GM19238 (cell line): ENCODE measurements at regions not wholly inside any gene's neighbourhood (a gene's known extent, or its start where the extent isn't known, plus 50 kb on each side); places are given as distances from the start of the nearest gene placed in this dataset.
"Not testable (repeated sequence)": the region's sequence is repeated elsewhere in the genome, so short reads cannot be mapped to it uniquely, and the experiment has no call there.

Experiments
- DNase-seq: peaks from one replicate; pipeline ENCODE4 v3.0.0; 2011; ENCODE audit warnings: low spot score; ENCODE audit not compliant: insufficient read length

GRCh38 chr1:30083800-30084464 is 639.5 kb downstream of the MATN1 start:
- no peak for DNase-seq

DNA sequence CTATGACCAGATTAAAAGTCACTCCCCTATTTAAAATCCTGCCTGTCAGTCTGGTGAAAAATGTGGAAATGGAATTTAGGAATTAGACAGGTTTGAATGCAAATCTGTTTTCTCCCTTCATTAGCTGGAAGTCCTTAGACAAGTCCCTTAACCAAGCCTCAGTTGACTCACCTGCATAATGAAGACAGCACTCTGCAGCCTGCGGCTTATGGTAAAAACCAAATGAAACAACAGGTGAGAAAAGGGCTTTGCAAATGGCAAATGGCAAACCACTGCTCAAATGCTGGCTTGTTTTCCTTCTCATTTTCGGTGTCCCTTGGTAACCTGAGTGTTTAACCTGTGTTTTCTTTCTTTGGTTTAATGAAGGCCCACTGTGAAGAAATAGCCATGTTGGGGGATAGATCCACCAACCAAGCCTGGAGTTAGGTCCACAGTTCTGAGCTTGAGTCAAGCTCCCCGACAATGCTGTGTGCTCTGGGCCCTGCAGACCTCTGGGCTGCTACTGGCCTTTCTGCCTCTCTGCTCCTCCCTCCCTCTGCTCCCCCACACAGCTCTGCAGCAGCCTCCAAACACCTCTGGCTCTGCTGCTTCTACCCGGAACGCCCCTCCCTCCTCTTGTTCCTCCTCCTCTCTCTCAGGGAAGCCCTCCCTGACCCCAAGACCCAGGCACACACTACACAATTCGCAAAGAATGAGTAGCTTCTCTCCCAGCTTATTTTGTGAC is 641.8 kb downstream of the MATN1 start:
- DNase-seq, result no peak

DNA sequence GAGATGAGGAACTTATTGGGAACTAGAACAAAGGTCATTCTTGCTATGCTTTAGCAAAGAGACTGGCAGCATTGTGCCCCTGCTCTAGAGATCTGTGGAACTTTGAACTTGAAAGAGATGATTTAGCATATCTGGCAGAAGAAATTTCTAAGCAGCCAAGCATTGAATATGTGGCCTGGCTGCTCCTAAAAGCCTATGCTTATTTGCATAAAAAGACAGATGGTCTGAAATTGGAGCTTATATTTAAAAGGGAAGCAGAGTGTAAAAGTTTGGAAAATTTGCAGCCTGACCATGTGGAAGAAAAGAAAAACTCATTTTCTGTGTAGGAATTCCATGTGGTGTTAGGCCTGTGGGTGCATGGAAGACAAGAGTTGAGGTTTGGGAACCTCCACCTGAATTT is 647.5 kb downstream of the MATN1 start:
- DNase-seq, result not testable (repeated sequence)

- no peak for DNase-seq
Observed at GRCh38 chr1:30068787-30069472, 654.5 kb downstream of the MATN1 start.

DNA sequence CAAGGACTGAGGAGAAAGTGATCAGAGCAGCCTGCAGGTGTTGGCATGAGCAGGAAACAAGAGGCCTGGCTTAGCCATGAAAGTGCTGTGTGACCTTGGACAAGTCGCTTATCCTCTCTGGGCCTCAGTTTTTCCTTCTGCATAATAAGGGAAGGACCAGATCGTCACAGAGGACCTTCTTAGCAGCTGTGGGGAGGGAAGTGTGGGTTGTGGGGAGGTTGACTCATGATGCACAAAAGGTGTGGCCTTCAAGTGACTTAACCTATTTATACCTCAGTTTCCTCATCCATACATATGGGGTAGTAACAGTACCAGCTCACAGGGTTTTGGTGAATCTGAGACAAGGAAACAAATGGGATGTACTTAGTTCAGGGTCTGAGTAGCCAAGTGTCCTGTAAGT is 658.8 kb downstream of the MATN1 start:
- DNase-seq, result no peak

DNA sequence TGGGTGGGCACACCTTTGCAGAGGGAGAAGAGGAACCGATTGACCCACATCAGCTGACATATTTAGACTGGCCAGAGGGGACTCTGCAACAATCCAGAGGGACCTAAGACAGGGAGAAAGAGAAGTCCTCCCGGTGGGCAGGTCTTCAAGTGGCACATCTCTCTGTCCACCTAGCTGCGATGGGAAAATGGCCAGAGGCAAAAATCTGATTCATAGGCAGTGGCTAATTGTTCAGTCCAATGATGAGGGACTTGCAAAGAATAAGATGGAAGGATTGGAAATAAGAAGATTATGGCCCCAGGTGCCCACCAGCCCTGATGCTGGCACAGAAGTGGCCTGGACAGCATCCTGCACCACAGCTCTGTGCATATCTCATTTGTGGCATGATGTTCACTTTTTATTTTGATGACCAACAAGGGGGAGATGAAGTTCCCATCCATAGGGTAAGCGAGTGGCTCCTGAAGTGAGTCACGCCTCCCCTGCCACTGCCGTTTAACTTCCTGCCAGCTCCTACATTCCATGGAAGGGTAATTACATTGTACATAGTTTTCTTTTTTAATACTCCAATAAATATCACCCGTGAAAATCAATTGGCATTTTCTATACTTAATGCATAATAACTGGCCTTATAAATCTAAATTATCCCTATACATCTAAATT is 659.6 kb downstream of the MATN1 start:
- no peak for DNase-seq

GRCh38 chr1:30061292-30062220 is 661.8 kb downstream of the MATN1 start:
- no peak for DNase-seq

DNA sequence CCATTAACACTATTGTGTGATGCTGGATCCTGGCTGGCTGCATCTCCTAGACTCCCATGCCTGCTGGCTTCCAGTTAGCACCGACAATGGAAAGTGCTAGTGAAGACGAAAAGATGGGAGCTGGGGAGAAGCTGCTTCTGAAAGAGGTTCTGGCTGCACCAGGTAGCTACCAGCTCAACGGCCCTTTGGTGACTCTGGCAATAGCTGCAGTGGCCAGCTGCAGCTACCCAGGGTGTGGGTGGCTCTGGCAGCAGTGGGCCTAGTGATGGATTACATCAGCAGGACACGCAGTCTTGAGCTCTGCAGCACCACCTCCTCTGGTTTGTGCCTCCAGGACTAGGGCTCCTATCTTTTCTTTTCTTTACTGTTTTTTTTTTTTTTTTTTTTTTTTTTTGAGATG is 662.6 kb downstream of the MATN1 start:
- no peak for DNase-seq

- no peak for DNase-seq
Observed at GRCh38 chr1:30058970-30059369, 664.4 kb downstream of the MATN1 start.

GRCh38 chr1:30054126-30054525 is 669.3 kb downstream of the MATN1 start:
- DNase-seq, result no peak

GRCh38 chr1:30052178-30052577 is 671.2 kb downstream of the MATN1 start:
- no peak for DNase-seq

DNA sequence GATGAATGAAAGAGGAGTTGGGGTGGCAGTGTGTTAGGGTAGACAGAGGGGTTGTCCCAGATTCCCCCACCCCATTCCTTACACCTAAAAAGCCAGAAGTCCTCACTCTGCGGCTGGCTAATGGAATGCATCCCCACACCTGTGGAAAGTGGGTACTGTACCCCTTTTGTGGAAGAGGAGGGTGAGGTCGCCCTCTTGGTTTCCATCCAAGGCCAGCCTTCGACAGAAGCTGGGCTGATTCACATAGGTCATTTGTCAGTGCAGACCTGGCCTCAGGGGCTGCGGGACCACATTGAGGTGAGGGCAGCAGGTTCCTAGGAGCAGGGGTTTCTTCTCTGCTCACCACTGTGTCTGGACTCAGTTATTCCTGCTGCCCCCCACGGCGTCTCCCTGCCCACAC is 671.6 kb downstream of the MATN1 start:
- no peak for DNase-seq

- DNase-seq, result no peak
Observed at GRCh38 chr1:30049748-30050296, 673.6 kb downstream of the MATN1 start.

DNA sequence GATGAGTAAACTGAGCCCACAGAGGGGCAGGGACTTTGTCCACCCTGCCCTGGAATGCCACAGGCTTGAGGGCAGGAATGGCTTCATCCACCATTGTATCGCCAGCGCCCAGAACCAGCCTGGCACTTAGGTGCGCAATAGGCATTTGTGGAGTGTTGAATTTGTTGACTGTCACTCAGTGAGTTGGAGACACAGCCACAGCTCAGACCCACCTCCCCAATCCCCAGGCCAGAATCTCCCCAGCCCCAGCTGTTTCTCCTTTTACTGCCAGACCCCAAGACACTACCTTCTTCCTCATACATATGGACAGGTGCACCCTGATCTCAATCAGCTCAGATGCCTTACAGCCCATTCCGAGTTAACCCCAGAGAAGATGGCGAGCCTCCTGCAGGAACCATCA is 674.5 kb downstream of the MATN1 start:
- no peak for DNase-seq

DNA sequence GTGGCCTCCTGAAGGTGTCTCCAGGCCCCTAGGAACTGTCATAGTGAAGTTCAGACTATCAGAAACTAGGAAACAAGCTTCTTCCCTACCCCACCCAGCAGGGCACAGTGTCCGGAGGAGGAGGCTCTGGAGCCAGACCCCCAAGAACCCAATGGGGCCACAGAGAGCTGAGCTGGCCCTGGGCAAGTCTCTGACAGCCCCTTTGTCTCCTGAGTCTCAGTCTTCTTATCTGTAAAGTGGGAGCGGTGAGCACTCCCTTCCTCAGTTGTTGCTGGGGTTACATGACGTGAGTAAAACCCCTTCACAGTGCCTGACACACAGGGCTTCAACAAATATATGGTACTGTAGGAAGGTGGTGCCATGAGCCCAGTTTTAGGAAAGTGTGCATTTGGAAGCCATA is 675.8 kb downstream of the MATN1 start:
- DNase-seq, result no peak

- DNase-seq, result no peak
Observed at GRCh38 chr1:30046751-30047150, 676.6 kb downstream of the MATN1 start.

GRCh38 chr1:30045304-30046090 is 677.9 kb downstream of the MATN1 start:
- DNase-seq, result no peak

GRCh38 chr1:30044656-30045144 is 678.7 kb downstream of the MATN1 start:
- DNase-seq, result no peak

GRCh38 chr1:30043731-30044408 is 679.5 kb downstream of the MATN1 start:
- no peak for DNase-seq
